Esophagus muscularis mucosa (tissue), 4 donors: ENCODE measurements at regions not wholly inside any gene's neighbourhood (a gene's known extent, or its start where the extent isn't known, plus 50 kb on each side); places are given as distances from the start of the nearest gene placed in this dataset.

ENCODE experiments used
- DNase-seq: peaks from one replicate; pipeline ENCODE4 v3.0.0-alpha.2; 2017; ENCODE audit errors: extremely low spot score
- H3K27ac ChIP-seq, 4 donors: fragments of 200-600 bp; sonication (generic); replicated peaks in 1 of 4; 1 replicate in 3 of 4; 2 replicates in 1 of 4; pipeline ENCODE4 v1.5.1; 2016 to 2019; ENCODE audit warnings: mild to moderate bottlenecking in 1 of 4
- H3K27me3 ChIP-seq, 4 donors: fragments of 200-600 bp; sonication (generic); one replicate each; pipeline versions ENCODE4 v1.5.1 to v1.6.0; 2016 to 2019
- H3K36me3 ChIP-seq, 4 donors: fragments of 200-600 bp; sonication (generic); one replicate each; pipeline ENCODE4 v1.5.1; 2016 to 2019
- H3K4me1 ChIP-seq, 4 donors: fragments of 200-600 bp; sonication (generic); one replicate each; pipeline ENCODE4 v1.5.1; 2016 to 2019
- H3K4me3 ChIP-seq, 4 donors: fragments of 200-600 bp; sonication (generic); 1 replicate in 2 of 4; 2 replicates in 2 of 4; pipeline ENCODE4 v1.5.1; 2016 to 2019; ENCODE audit warnings: mild to moderate bottlenecking in 4 of 4, moderate library complexity in 1 of 4
- H3K9me3 ChIP-seq, 4 donors: fragments of 200-600 bp; sonication (generic); 1 replicate in 3 of 4; 2 replicates in 1 of 4; pipeline ENCODE4 v1.5.1; 2016 to 2019
- CTCF ChIP-seq, 3 experiments: fragments of 200-600 bp in 2 of 3; fragments of 450-650 bp in 1 of 3; sonication (generic) in 2 of 3; IDR thresholded peaks; one replicate each; pipeline ENCODE4 v1.5.1; 2017 to 2019; ENCODE audit warnings: antibody characterized with exemption in 3 of 3, mild to moderate bottlenecking in 2 of 3, moderate library complexity in 1 of 3
- EP300 ChIP-seq: sonication (generic); formaldehyde crosslinking; IDR thresholded peaks from one replicate; pipeline ENCODE4 v1.6.1; 2017; ENCODE audit warnings: antibody characterized with exemption
- POLR2A ChIP-seq: fragments of 450-650 bp; IDR thresholded peaks from one replicate; pipeline ENCODE4 v1.6.1; 2017; ENCODE audit warnings: antibody characterized with exemption, moderate library complexity, mild to moderate bottlenecking, low read depth
- POLR2AphosphoS5 ChIP-seq, 2 donors: sonication (generic); formaldehyde crosslinking; IDR thresholded peaks; one replicate each; pipeline ENCODE4 v1.6.1; 2017; ENCODE audit warnings: antibody characterized with exemption in 2 of 2
- WGBS: methylation state at CpG from one replicate; pipeline ENCODE4 v1.1.5; 2018; 5-methylcytosine and 5-hydroxymethylcytosine counted together
- intact Hi-C: fragments of 100-400 bp; cut with DNase I; formaldehyde crosslinking; loops from one replicate; pipeline ENCODE4 v1.15.1; 2023

- TF ChIP-seq EP300 (no peak), POLR2A (no peak), CTCF (IDR thresholded peaks at IDR 0.05) (no peak), POLR2AphosphoS5 (IDR thresholded peaks at IDR 0.05) (no peak)
- Histone ChIP-seq H3K9me3 (peaks cover 0 to 6% (median 0%) of the 10 kb centered on the region in 4 donors), H3K27me3 (peaks cover 0 to 11% (median 0%) of the 10 kb centered on the region in 4 donors), H3K36me3 (no peaks in the 10 kb centered on the region), H3K4me1 (no peaks in the 10 kb centered on the region), H3K27ac (no peak overlapping the region), H3K4me3 (no peak overlapping the region)
- 76% methylated on average over 5 of the region's 5 CpGs for WGBS
- intact Hi-C loops = no loop called here
- DNase-seq = no peak
Observed at GRCh38 chr17:79232957-79233356, 158.3 kb downstream of the ENGASE start.

DNA sequence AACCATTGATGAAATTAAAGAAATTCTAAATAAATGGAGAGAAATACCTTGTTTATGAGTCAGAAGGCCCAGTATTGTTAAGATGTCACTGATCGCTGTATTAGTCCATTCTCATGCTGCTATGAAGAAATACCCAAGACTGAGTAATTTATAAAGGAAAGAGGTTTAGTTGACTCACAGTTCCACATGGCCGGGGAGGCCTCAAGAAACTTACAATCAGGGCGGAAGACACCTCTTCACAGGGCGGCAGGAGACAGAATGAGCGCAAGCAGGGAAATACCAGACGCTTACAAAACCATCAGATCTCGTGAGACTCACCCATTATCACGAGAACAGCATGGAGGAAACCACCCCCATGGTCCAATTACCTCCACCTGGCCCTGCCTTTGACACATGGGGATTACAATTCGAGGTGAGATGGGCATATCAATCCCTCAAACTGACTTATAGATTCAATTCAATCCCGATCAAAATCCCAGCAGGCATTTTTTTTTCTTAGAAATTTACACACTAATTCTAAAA is 157.2 kb downstream of the ENGASE start:
- Histone ChIP-seq H3K27me3 (peaks cover 0 to 23% (median 0%) of the 10 kb centered on the region in 4 donors), H3K27ac (no peak overlapping the region), H3K4me3 (no peak overlapping the region), H3K36me3 (no peaks in the 10 kb centered on the region), H3K9me3 (peaks cover 0 to 6% (median 0%) of the 10 kb centered on the region in 4 donors), H3K4me1 (no peaks in the 10 kb centered on the region)
- 80% methylated on average over 10 of the region's 10 CpGs for WGBS
- TF ChIP-seq EP300 (no peak), POLR2AphosphoS5 (IDR thresholded peaks at IDR 0.05) (no peak), POLR2A (no peak)
- intact Hi-C loops = no loop called here
- DNase-seq = no peak

DNA sequence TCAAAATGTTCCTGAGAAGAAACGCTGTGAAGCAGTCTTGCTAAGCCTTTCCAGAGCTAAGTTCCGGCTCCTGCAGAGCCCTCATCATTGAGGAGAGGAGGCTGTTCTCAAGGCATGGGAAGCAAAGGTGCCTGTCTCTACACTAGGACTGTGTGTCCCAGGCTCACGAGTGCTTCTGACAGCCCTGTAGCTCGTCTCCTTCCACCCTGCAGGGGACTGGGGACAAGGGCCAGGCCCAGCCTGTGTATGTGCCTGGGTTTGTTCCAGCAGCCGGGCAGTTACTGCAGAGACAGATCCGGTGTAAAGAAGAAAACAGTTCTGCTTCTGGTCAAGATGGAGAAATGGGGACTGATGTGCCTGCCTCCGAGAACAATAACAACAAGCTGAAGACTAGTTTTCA is 156.0 kb downstream of the ENGASE start:
- 76% methylated on average over 4 of the region's 7 CpGs for WGBS

GRCh38 chr17:79226037-79226436 is 151.4 kb downstream of the ENGASE start:
- Histone ChIP-seq H3K27ac (no peak overlapping the region), H3K27me3 (peaks cover 0 to 75% (median 10%) of the 10 kb centered on the region in 4 donors), H3K4me3 (no peak overlapping the region), H3K4me1 (peaks cover 0 to 4% (median 2%) of the 10 kb centered on the region in 4 donors), H3K9me3 (no peaks in the 10 kb centered on the region), H3K36me3 (no peaks in the 10 kb centered on the region)
- TF ChIP-seq POLR2A (no peak), CTCF (IDR thresholded peaks at IDR 0.05) (no peak), POLR2AphosphoS5 (IDR thresholded peaks at IDR 0.05) (no peak), EP300 (no peak)
- no peak for DNase-seq
- intact Hi-C loops = no loop called here
- WGBS = 81% methylated on average over 2 of the region's 2 CpGs

More for the DNA sequence above, 156.0 kb downstream of the ENGASE start:
- intact Hi-C loops = no loop called here
- no peaks in the 10 kb centered on the region for H3K4me1 ChIP-seq
- TF ChIP-seq POLR2AphosphoS5 (IDR thresholded peaks at IDR 0.05) = no peak
- TF ChIP-seq POLR2A = no peak
- TF ChIP-seq EP300 = no peak
- TF ChIP-seq CTCF (IDR thresholded peaks at IDR 0.05) = no peak
- DNase-seq = no peak
- peaks cover 0 to 35% (median 0%) of the 10 kb centered on the region in 4 donors for H3K27me3 ChIP-seq
- H3K36me3 ChIP-seq = no peaks in the 10 kb centered on the region
- no peak overlapping the region for H3K27ac ChIP-seq
- peaks cover 0 to 6% (median 0%) of the 10 kb centered on the region in 4 donors for H3K9me3 ChIP-seq
- H3K4me3 ChIP-seq = no peak overlapping the region

DNA sequence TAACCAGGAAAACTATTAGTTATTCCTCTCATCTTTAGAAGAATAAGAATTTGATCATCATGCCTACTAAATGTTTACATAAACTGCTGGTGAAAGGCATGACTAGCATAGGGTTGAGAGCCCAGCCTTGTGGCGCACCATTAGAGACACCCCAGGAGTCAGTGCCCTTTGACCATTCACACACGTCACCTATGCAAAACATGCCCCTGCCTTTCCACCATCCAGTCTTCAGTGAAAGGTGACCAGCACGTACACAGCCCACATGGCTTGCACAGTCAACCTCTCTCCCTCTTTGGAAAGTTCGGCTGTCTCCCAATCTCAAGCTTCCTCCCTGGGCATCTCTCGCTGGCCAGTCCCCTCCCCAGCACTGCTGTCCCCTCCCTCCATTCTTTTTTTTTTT is 150.3 kb downstream of the ENGASE start:
- Histone ChIP-seq H3K9me3 (no peaks in the 10 kb centered on the region), H3K4me3 (no peak overlapping the region), H3K4me1 (peaks cover 0 to 16% (median 13%) of the 10 kb centered on the region in 4 donors), H3K36me3 (no peaks in the 10 kb centered on the region), H3K27ac (no peak overlapping the region), H3K27me3 (peaks cover 0 to 86% (median 12%) of the 10 kb centered on the region in 4 donors)
- TF ChIP-seq POLR2AphosphoS5 (IDR thresholded peaks at IDR 0.05) (no peak), POLR2A (no peak), EP300 (no peak), CTCF (IDR thresholded peaks at IDR 0.05) (no peak)
- intact Hi-C loops = no loop called here
- DNase-seq = no peak
- 89% methylated on average over 5 of the region's 5 CpGs for WGBS
